ENCODE measurements at regions not wholly inside any gene's neighbourhood (a gene's known extent, or its start where the extent isn't known, plus 50 kb on each side); places are given as distances from the start of the nearest gene placed in this dataset.

GRCh38 chr13:88602786-88603777, 931.9 kb downstream of the SLITRK5 start:
- Mint-ChIP-seq H3K4me3 (no peak overlapping the region), H3K9me3 (no peaks in the 10 kb centered on the region), H3K36me3 (ENCODE audit: low read depth) (no peaks in the 10 kb centered on the region), H3K27me3 (ENCODE audit: low read depth) (no peaks in the 10 kb centered on the region), H3K4me1 (ENCODE audit: low read depth) (no peaks in the 10 kb centered on the region), H3K27ac (no peak overlapping the region)
- CTCF ChIA-PET, result no interaction called here
- intact Hi-C loops (cut with micrococcal nuclease), result no loop called here
- no peak for DNase-seq

- no peaks in the 10 kb centered on the region for H3K36me3 Mint-ChIP-seq (ENCODE audit: low read depth)
- H3K27ac Mint-ChIP-seq, result no peak overlapping the region
- CTCF ChIA-PET, result no interaction called here
- H3K4me3 Mint-ChIP-seq, result no peak overlapping the region
- H3K9me3 Mint-ChIP-seq, result peaks cover 3% of the 10 kb centered on the region
- H3K4me1 Mint-ChIP-seq (ENCODE audit: low read depth), result peaks cover 3% of the 10 kb centered on the region
- DNase-seq, result no peak
- no peaks in the 10 kb centered on the region for H3K27me3 Mint-ChIP-seq (ENCODE audit: low read depth)
- intact Hi-C loops (cut with micrococcal nuclease), result no loop called here
Measured at GRCh38 chr13:88617176-88617575, 946.0 kb downstream of the SLITRK5 start.

- Mint-ChIP-seq H3K4me1 (ENCODE audit: low read depth) (peaks cover 9% of the 10 kb centered on the region), H3K27me3 (ENCODE audit: low read depth) (no peaks in the 10 kb centered on the region), H3K9me3 (peaks cover 6% of the 10 kb centered on the region), H3K27ac (peak overlapping the region; percentile 5), H3K4me3 (no peak overlapping the region), H3K36me3 (ENCODE audit: low read depth) (no peaks in the 10 kb centered on the region)
- intact Hi-C loops (cut with micrococcal nuclease), result no loop called here
- DNase-seq, result peak; percentile 20
- CTCF ChIA-PET, result no interaction called here
Measured at GRCh38 chr13:88622362-88622973, 951.3 kb downstream of the SLITRK5 start.

- no peak for DNase-seq
- Mint-ChIP-seq H3K4me1 (ENCODE audit: low read depth) (peaks cover 9% of the 10 kb centered on the region), H3K9me3 (peaks cover 6% of the 10 kb centered on the region), H3K36me3 (ENCODE audit: low read depth) (no peaks in the 10 kb centered on the region), H3K27ac (peak overlapping the region; percentile 16), H3K4me3 (no peak overlapping the region), H3K27me3 (ENCODE audit: low read depth) (no peaks in the 10 kb centered on the region)
- CTCF ChIA-PET, result no interaction called here
- intact Hi-C loops (cut with micrococcal nuclease), result no loop called here
Measured at GRCh38 chr13:88623150-88623549, 952.0 kb downstream of the SLITRK5 start.

GRCh38 chr13:88627071-88627470, 955.9 kb downstream of the SLITRK5 start:
- H3K36me3 Mint-ChIP-seq (ENCODE audit: low read depth), result no peaks in the 10 kb centered on the region
- H3K9me3 Mint-ChIP-seq, result peaks cover 6% of the 10 kb centered on the region
- no peak overlapping the region for H3K4me3 Mint-ChIP-seq
- CTCF ChIA-PET, result no interaction called here
- no peak for DNase-seq
- intact Hi-C loops (cut with micrococcal nuclease), result no loop called here
- no peak overlapping the region for H3K27ac Mint-ChIP-seq
- H3K27me3 Mint-ChIP-seq (ENCODE audit: low read depth), result no peaks in the 10 kb centered on the region
- peaks cover 8% of the 10 kb centered on the region for H3K4me1 Mint-ChIP-seq (ENCODE audit: low read depth)

- intact Hi-C loops (cut with micrococcal nuclease), result no loop called here
- DNase-seq, result no peak
- H3K27ac Mint-ChIP-seq, result no peak overlapping the region
- CTCF ChIA-PET, result no interaction called here
- H3K4me3 Mint-ChIP-seq, result no peak overlapping the region
- H3K4me1 Mint-ChIP-seq (ENCODE audit: low read depth), result no peaks in the 10 kb centered on the region
- no peaks in the 10 kb centered on the region for H3K36me3 Mint-ChIP-seq (ENCODE audit: low read depth)
- H3K9me3 Mint-ChIP-seq, result peaks cover 8% of the 10 kb centered on the region
- no peaks in the 10 kb centered on the region for H3K27me3 Mint-ChIP-seq (ENCODE audit: low read depth)
Measured at GRCh38 chr13:88628882-88629281, 957.7 kb downstream of the SLITRK5 start.

- H3K4me1 Mint-ChIP-seq (ENCODE audit: low read depth), result no peaks in the 10 kb centered on the region
- no peak overlapping the region for H3K27ac Mint-ChIP-seq
- DNase-seq, result no peak
- intact Hi-C loops (cut with micrococcal nuclease), result no loop called here
- peaks cover 1% of the 10 kb centered on the region for H3K9me3 Mint-ChIP-seq
- no peak overlapping the region for H3K4me3 Mint-ChIP-seq
- H3K27me3 Mint-ChIP-seq (ENCODE audit: low read depth), result no peaks in the 10 kb centered on the region
- no peaks in the 10 kb centered on the region for H3K36me3 Mint-ChIP-seq (ENCODE audit: low read depth)
- CTCF ChIA-PET, result no interaction called here
Measured at GRCh38 chr13:88637935-88638334, 966.8 kb downstream of the SLITRK5 start.

- Mint-ChIP-seq H3K27ac (no peak overlapping the region), H3K4me3 (no peak overlapping the region), H3K27me3 (ENCODE audit: low read depth) (no peaks in the 10 kb centered on the region), H3K4me1 (ENCODE audit: low read depth) (no peaks in the 10 kb centered on the region), H3K9me3 (no peaks in the 10 kb centered on the region), H3K36me3 (ENCODE audit: low read depth) (no peaks in the 10 kb centered on the region)
- CTCF ChIA-PET, result no interaction called here
- DNase-seq, result no peak
- intact Hi-C loops (cut with micrococcal nuclease), result no loop called here
Measured at GRCh38 chr13:88643233-88643632, 972.1 kb downstream of the SLITRK5 start.

GRCh38 chr13:88648598-88649373, 977.6 kb downstream of the SLITRK5 start:
- CTCF ChIA-PET, result no interaction called here
- H3K27ac Mint-ChIP-seq, result no peak overlapping the region
- peaks cover 7% of the 10 kb centered on the region for H3K9me3 Mint-ChIP-seq
- H3K27me3 Mint-ChIP-seq (ENCODE audit: low read depth), result no peaks in the 10 kb centered on the region
- H3K4me3 Mint-ChIP-seq, result no peak overlapping the region
- peaks cover 4% of the 10 kb centered on the region for H3K4me1 Mint-ChIP-seq (ENCODE audit: low read depth)
- intact Hi-C loops (cut with micrococcal nuclease), result no loop called here
- H3K36me3 Mint-ChIP-seq (ENCODE audit: low read depth), result no peaks in the 10 kb centered on the region
- DNase-seq, result no peak

- CTCF ChIA-PET, result no interaction called here
- no peak overlapping the region for H3K4me3 Mint-ChIP-seq
- no peak overlapping the region for H3K27ac Mint-ChIP-seq
- peaks cover 7% of the 10 kb centered on the region for H3K9me3 Mint-ChIP-seq
- DNase-seq, result no peak
- no peaks in the 10 kb centered on the region for H3K27me3 Mint-ChIP-seq (ENCODE audit: low read depth)
- no peaks in the 10 kb centered on the region for H3K36me3 Mint-ChIP-seq (ENCODE audit: low read depth)
- H3K4me1 Mint-ChIP-seq (ENCODE audit: low read depth), result peaks cover 4% of the 10 kb centered on the region
- intact Hi-C loops (cut with micrococcal nuclease), result no loop called here
Measured at GRCh38 chr13:88649855-88650254, 978.7 kb downstream of the SLITRK5 start.

- Mint-ChIP-seq H3K4me3 (no peak overlapping the region), H3K9me3 (peaks cover 7% of the 10 kb centered on the region), H3K36me3 (ENCODE audit: low read depth) (no peaks in the 10 kb centered on the region), H3K27ac (no peak overlapping the region), H3K27me3 (ENCODE audit: low read depth) (no peaks in the 10 kb centered on the region), H3K4me1 (ENCODE audit: low read depth) (peaks cover 4% of the 10 kb centered on the region)
- DNase-seq, result no peak
- intact Hi-C loops (cut with micrococcal nuclease), result no loop called here
- CTCF ChIA-PET, result no interaction called here
Measured at GRCh38 chr13:88651531-88651930, 980.4 kb downstream of the SLITRK5 start.

- H3K4me3 Mint-ChIP-seq, result no peak overlapping the region
- H3K4me1 Mint-ChIP-seq (ENCODE audit: low read depth), result no peaks in the 10 kb centered on the region
- CTCF ChIA-PET, result interaction anchor here (0.6 kb wide), 1 partner anchor 310 kb away, joined by 5 read pairs; no protein-coding TSS in a partner anchor
Measured at GRCh38 chr13:88656751-88657150, 985.6 kb downstream of the SLITRK5 start.

More at GRCh38 chr13:88656751-88657150, 985.6 kb downstream of the SLITRK5 start:
- H3K36me3 Mint-ChIP-seq (ENCODE audit: low read depth), result no peaks in the 10 kb centered on the region
- H3K9me3 Mint-ChIP-seq, result peaks cover 8% of the 10 kb centered on the region
- H3K27me3 Mint-ChIP-seq (ENCODE audit: low read depth), result no peaks in the 10 kb centered on the region
- DNase-seq, result no peak
- H3K27ac Mint-ChIP-seq, result no peak overlapping the region
- intact Hi-C loops (cut with micrococcal nuclease), result no loop called here

Data from activated naive CD4-positive, alpha-beta T cell treated with anti-CD3 and anti-CD28 coated beads for 36 hours (primary cell).